ENCODE measurements at regions not wholly inside any gene's neighbourhood (a gene's known extent, or its start where the extent isn't known, plus 50 kb on each side); places are given as distances from the start of the nearest gene placed in this dataset.

DNA sequence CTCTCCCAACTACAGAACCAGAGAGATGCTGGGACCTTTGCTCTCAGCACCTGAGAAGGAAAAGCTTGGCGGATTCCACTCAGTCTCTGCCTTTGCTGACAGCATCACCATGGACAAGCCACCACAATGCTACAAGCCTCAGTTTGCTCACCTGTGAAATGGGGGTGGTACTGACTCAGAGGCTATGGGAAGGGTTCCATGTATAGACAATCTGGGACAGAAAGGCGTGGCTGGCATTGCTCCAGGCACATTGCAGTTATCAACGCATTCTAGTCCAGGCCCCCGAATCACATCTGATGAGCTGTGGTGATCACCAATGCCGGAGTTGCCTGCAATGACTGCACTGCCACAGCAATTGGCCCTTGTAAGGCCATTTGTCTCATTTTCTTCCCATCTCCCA is 72.6 kb downstream of the ISX start:
- ATAC-seq (ENCODE audit: low read depth in 2 of 2) = no peak
- Mint-ChIP-seq H3K9me3 (peaks cover 0 to 5% (median 0%) of the 10 kb centered on the region in 7 donors), H3K4me3 (no peak overlapping the region), H3K36me3 (no peaks in the 10 kb centered on the region), H3K27me3 (peaks cover 16 to 50% (median 35%) of the 10 kb centered on the region in 3 donors), H3K4me1 (no peaks in the 10 kb centered on the region), H3K27ac (no peak overlapping the region)
- DNase-seq = no peak

DNA sequence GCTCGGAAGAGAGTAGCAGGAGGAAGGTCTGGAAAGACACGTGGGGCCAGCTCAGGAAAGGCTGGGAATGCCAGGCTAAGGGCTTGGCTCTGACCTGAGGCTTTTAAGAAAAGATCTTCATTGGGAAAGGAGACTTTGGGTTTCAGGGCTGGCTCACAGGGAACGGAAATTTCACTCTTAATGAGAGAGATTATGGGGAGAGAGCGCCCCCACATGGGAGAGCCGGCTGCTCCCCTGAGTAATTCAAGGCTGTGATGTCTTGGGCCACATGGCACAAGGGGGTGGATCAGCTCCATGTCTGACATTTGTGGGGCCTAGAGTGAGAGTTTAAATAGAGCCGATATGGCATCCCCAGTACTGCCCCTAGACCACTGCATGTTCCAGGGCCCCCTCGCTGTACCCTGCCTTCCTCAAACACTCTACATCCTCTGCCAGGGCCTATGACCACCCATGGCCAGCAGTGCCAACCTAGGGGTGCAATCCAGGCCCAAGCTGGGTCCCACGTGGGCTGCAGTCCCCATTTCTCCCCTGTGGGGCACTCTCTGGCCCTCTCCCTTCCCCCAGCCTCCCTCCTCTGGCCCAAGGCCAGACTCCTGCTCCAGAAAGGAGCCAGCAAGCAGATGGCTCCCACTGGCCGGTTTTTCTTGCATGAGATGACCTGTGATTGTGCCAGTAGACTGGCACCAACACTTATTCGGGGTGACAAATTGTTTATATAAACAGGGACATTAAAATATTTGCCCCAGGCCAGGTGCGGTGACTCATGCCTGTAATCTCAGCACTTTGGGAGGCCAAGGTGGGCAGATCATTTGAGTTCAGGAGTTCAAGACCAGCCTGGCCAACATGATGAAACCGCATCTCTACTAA is 75.2 kb downstream of the ISX start:
- Mint-ChIP-seq H3K9me3 (peaks cover 0 to 5% (median 0%) of the 10 kb centered on the region in 7 donors), H3K27me3 (peaks cover 20 to 44% (median 30%) of the 10 kb centered on the region in 3 donors), H3K27ac (no peak overlapping the region), H3K4me3 (no peak overlapping the region), H3K36me3 (no peaks in the 10 kb centered on the region), H3K4me1 (no peaks in the 10 kb centered on the region)
- ATAC-seq (ENCODE audit: low read depth in 2 of 2) (no peak), DNase-seq (no peak)

DNA sequence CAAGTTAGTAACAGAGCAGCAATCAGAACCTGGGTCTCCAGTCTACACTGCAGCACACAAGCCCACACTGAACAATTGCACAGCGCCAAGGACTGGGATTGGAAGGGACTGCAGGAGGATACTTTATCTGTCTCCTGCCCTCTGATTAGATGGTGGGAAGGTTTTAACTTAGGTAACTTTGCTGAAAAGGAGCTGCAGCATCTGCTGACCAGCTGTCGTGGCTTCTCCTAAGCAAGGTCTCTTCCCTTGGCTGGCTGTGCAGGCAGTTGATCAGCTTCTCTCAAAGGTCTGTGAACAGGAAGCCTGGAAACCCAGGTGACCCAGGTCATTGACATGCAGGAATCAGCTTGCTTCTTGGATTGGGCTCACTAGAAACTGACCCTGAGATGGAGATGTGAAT is 82.4 kb downstream of the ISX start:
- peaks cover 0 to 8% (median 6%) of the 10 kb centered on the region in 3 donors for H3K4me1 Mint-ChIP-seq
- DNase-seq (no peak), ATAC-seq (ENCODE audit: low read depth in 2 of 2) (no peak)
- peaks cover 0 to under 1% (median 0%) of the 10 kb centered on the region in 7 donors for H3K9me3 Mint-ChIP-seq
- H3K36me3 Mint-ChIP-seq = no peaks in the 10 kb centered on the region
- peak overlapping the region in 1 of 6 donors; percentile 42 for H3K27ac Mint-ChIP-seq
- H3K4me3 Mint-ChIP-seq = no peak overlapping the region
- H3K27me3 Mint-ChIP-seq = peaks cover 44 to 62% (median 51%) of the 10 kb centered on the region in 3 donors

DNA sequence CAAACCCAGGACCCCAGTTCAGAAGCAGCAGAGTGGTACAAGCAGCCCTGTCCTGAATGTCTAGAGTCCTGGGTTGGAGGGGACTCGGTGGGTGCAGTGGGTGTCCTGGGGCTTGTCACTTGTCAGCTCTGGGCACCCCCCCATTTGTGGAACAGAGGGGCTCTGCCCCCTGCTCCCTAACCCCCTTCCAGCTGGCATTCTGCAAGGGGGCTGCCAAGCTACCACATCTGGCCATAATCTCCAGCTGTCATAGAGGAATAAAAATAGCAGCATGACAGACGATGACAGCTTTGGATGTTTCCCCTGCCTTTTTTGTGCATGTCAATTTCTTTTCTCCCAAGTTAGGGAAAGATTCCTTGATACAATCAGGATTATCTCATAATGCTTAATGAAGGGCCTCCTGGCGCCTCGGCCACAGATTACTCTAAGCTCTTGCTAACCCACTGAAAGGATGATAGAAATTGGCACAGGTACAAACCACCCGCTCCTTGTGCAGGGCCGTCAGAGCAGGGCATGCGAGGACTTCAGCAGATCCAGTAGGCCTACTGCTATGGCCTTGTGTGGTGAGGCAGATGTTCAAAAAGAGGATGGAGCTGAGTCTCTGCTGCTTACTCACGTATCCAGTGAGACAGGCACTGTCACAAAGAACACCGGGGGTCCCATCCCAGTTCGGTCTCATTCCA is 83.0 kb downstream of the ISX start:
- H3K27me3 Mint-ChIP-seq = peaks cover 46 to 64% (median 50%) of the 10 kb centered on the region in 3 donors
- peaks cover 0 to 8% (median 6%) of the 10 kb centered on the region in 3 donors for H3K4me1 Mint-ChIP-seq
- no peak for ATAC-seq (ENCODE audit: low read depth in 2 of 2)
- peak overlapping the region in 1 of 6 donors; percentile 39 for H3K27ac Mint-ChIP-seq
- no peak for DNase-seq
- H3K9me3 Mint-ChIP-seq = no peaks in the 10 kb centered on the region
- H3K4me3 Mint-ChIP-seq = no peak overlapping the region
- H3K36me3 Mint-ChIP-seq = no peaks in the 10 kb centered on the region

DNA sequence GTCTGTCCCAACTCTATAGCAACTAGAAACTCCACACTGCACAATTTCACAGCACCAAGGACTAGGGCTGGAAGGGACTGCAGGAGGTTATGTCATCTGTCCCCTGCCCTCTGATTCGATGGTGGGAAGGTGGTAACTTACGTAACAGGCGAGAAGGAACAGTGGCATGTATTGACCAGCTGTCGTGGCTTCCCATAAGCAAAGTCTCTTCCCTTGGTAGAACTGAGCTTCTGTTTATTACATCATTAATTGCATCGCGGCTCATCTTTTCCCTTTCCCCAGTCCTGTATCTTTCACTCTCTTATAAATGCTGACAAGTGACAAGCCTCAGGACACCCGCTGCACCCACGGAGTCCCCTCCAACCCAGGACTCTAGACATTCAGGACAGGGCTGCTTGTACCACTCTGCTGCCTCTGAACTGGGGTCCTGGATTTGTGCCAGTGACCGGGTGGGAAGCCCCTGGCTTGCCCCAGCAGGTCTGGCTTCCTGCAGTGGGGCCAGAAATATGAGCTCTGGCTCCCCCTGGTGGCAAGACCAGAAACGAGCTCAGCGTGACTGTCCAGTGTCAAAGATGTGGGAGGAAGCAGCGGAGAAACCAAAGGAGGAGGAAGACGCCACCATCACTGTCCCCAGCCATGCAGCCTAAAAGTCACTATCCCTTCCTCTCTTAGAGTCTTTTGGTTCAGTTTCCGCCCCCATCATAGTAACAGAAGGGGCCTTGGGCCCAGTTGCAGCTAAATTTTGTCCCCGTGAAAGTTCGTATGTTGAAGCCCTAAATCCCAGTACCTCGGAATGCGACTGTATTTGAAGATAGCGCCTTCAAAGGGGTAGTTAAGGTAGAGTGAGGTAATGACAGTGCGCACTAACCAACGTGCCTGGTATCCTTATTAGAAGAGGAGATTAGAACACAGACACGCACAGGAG is 84.5 kb downstream of the ISX start:
- peaks cover 47 to 66% (median 56%) of the 10 kb centered on the region in 3 donors for H3K27me3 Mint-ChIP-seq
- no peak overlapping the region for H3K27ac Mint-ChIP-seq
- ATAC-seq (ENCODE audit: low read depth in 2 of 2) (no peak), DNase-seq (peak; percentile 42)
- H3K4me1 Mint-ChIP-seq = peaks cover 0 to 8% (median 6%) of the 10 kb centered on the region in 3 donors
- no peaks in the 10 kb centered on the region for H3K36me3 Mint-ChIP-seq
- H3K4me3 Mint-ChIP-seq = peak overlapping the region in 1 of 8 donors; percentile 21
- H3K9me3 Mint-ChIP-seq = no peaks in the 10 kb centered on the region

DNA sequence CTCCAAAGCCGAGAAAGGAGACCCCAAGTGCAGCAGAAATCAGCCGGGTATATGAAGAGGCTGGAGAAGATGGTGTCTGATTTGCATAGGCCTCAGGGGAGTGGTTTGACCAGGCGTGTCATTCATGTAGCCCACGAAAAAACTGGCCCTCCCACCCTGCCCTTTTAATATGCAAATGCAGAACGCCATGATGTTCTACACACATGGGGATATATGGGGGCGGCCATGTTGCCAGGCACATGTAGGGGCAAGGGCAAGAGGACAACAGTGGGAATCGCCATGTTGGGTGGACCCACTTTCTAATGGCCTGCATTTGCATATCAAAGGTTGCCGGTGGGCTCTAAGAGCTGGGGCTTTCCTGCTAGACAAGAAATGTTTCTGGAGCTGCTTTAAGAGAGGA is 86.4 kb downstream of the ISX start:
- ATAC-seq (ENCODE audit: low read depth in 2 of 2) (no peak), DNase-seq (no peak)
- Mint-ChIP-seq H3K27me3 (peaks cover 54 to 78% (median 60%) of the 10 kb centered on the region in 3 donors), H3K4me1 (peaks cover 3 to 8% (median 6%) of the 10 kb centered on the region in 3 donors), H3K27ac (no peak overlapping the region), H3K9me3 (peaks cover 0 to 4% (median 0%) of the 10 kb centered on the region in 7 donors), H3K36me3 (peaks cover 0 to 6% of the 10 kb centered on the region in 2 donors), H3K4me3 (no peak overlapping the region)

DNA sequence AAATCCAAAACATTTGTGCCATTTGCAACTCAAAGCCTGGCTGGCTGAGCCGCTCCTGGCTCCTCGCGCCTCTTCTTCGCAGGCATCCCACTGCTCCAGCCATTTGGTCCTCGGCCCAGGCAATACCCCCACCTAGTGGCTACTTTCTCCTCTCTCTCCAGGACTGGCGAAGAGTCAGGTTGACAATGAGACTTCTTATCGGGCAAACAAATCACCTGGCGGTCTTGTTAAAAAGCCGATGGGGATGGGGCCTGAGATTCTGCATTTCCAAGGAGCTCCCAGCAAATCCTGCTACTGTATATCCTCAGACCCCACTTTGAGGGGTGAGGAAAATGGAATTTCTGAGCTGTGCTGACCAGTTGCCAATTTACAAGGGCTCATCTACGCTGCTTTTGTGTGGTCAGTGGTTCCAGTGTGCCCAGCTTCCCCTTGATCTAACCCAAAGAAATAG is 89.0 kb downstream of the ISX start:
- H3K27me3 Mint-ChIP-seq = peaks cover 62 to 68% (median 65%) of the 10 kb centered on the region in 3 donors
- DNase-seq = peak; percentile 7
- peaks cover 0 to 6% of the 10 kb centered on the region in 2 donors for H3K36me3 Mint-ChIP-seq
- peaks cover 0 to 4% (median 0%) of the 10 kb centered on the region in 7 donors for H3K9me3 Mint-ChIP-seq
- peaks cover 3 to 8% (median 6%) of the 10 kb centered on the region in 3 donors for H3K4me1 Mint-ChIP-seq
- no peak overlapping the region for H3K27ac Mint-ChIP-seq
- no peak for ATAC-seq (ENCODE audit: low read depth in 2 of 2)
- no peak overlapping the region for H3K4me3 Mint-ChIP-seq

DNA sequence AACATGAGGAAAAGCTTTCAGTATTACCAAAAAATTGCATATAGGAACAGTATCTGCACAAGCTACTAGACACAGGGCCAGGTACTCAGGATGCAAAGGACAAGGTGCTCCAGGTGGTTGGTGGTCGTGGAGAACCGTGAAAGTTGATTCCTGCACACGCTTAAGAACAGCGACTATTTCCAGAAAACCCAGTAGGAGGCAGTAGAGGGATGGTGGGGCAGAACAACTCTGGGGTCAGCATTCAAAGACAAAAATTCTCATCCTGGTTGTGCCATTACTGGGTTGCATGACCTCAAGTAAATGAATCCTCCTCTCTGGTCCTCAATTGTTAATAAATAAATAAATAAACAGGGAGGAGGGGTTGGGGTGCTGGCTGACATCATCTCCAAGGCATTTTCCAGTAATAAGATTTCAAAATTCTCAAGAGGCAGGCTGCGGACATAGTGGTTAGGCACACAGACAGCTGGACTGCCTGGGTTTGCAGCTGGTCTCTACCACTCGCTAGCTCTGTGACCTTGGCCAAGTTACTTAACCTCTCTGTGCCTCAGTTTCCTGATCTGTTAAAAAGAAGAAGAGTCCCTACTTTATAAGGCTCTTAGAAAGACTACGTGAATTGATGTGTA is 89.6 kb downstream of the ISX start:
- no peak for DNase-seq
- ATAC-seq (ENCODE audit: low read depth in 2 of 2) = no peak
- Mint-ChIP-seq H3K36me3 (peaks cover 0 to 6% of the 10 kb centered on the region in 2 donors), H3K4me3 (peak overlapping the region in 1 of 8 donors; percentile 25), H3K4me1 (peaks cover 2 to 4% (median 3%) of the 10 kb centered on the region in 3 donors), H3K9me3 (peaks cover 0 to 4% (median 0%) of the 10 kb centered on the region in 7 donors), H3K27ac (no peak overlapping the region), H3K27me3 (peaks cover 62 to 68% (median 66%) of the 10 kb centered on the region in 3 donors)

DNA sequence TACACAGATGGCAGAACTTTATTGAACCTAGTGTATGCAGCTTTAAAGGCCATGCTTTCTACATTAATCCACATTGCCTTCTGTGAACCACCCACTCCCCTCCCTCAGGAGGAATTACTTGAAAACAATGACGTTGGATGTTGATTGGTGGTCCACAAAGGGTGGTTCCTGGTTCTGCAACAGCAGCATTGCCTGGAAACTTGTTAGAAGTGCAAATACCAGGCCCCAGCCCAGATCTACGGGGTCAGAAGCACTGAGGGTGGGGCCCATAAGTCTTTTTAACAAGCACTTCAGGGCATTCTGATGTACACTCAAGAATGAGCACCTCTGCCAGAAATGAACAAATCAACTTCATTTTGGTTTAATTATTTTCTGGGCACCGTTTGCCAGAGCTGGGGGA is 91.0 kb downstream of the ISX start:
- Mint-ChIP-seq H3K27ac (no peak overlapping the region), H3K9me3 (peaks cover 0 to 4% (median 0%) of the 10 kb centered on the region in 7 donors), H3K36me3 (peaks cover 0 to 6% of the 10 kb centered on the region in 2 donors), H3K4me1 (peaks cover 0 to 3% (median 0%) of the 10 kb centered on the region in 3 donors), H3K4me3 (no peak overlapping the region), H3K27me3 (peaks cover 55 to 64% (median 58%) of the 10 kb centered on the region in 3 donors)
- DNase-seq (no peak), ATAC-seq (ENCODE audit: low read depth in 2 of 2) (no peak)

DNA sequence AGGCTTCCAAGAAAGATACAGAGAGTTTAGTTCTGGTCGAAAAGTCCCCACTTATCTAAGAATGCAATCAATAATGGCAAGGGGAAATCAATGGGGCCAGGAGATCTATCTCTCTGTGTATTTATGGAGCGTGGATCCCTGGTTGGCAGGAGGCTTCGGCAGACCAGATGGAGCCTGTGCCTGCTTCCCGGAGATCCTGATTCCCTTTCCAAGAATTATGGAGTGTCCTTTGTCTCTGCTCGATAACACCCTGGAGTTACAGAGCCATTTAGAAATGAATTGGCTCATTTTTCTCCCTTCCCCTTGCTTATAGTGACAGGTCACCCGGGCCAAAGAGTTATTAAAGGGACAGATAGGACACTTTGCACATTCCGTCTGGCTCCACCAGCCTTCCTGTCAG is 92.4 kb downstream of the ISX start:
- Mint-ChIP-seq H3K36me3 (peaks cover 0 to 6% of the 10 kb centered on the region in 2 donors), H3K9me3 (peaks cover 0 to 4% (median 0%) of the 10 kb centered on the region in 7 donors), H3K4me3 (no peak overlapping the region), H3K27me3 (peaks cover 51 to 62% (median 52%) of the 10 kb centered on the region in 3 donors), H3K27ac (no peak overlapping the region), H3K4me1 (peaks cover 0 to 3% (median 0%) of the 10 kb centered on the region in 3 donors)
- ATAC-seq (ENCODE audit: low read depth in 2 of 2) = no peak
- DNase-seq = no peak

DNA sequence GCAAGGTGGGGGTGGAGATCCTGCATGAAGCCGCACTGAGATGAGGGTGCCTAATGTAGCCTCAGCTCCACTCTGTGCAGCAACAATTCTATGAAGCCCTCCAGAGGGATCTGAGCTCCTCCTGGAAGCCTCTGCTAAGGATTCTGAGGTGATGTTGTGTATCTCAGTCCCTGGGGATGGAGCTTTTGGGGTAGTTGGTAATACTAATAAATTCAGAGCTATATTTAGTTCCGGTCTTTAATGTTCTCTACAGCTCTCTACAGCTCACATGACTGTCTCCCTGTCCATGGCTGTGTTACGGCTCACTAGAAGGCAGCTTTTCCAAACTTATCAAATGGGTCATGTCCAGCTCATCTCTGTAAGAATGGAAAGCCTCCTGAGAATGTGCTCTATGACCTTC is 93.4 kb downstream of the ISX start:
- H3K9me3 Mint-ChIP-seq = peaks cover 0 to 4% (median 1%) of the 10 kb centered on the region in 7 donors
- H3K36me3 Mint-ChIP-seq = peaks cover 0 to 6% of the 10 kb centered on the region in 2 donors
- DNase-seq (no peak), ATAC-seq (ENCODE audit: low read depth in 2 of 2) (no peak)
- peaks cover 53 to 67% (median 56%) of the 10 kb centered on the region in 3 donors for H3K27me3 Mint-ChIP-seq
- H3K4me3 Mint-ChIP-seq = no peak overlapping the region
- H3K4me1 Mint-ChIP-seq = peaks cover 0 to 3% (median 0%) of the 10 kb centered on the region in 3 donors
- H3K27ac Mint-ChIP-seq = peak overlapping the region in 1 of 6 donors; percentile 55

DNA sequence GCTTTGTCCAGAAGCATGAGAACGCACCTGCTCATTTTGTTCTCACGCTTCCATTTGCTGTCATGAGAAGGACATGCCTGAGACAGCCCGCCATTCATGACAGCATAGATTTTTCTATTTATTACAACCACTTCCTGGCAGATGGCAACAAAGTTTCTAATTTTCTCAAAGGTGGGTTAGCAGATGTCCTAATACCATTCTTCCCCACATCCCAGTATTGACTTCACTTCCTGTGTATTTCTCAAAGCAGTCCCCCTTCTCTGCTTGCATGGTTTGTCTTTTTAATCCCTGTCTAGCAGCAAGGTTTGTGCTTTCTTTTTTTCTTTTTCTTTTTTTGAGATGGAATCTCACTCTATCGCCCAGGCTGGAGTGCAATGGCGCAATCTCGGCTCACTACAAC is 94.3 kb downstream of the ISX start:
- H3K36me3 Mint-ChIP-seq = peaks cover 0 to 6% of the 10 kb centered on the region in 2 donors
- H3K9me3 Mint-ChIP-seq = peaks cover 0 to 6% (median 4%) of the 10 kb centered on the region in 7 donors
- peaks cover 0 to 3% (median 0%) of the 10 kb centered on the region in 3 donors for H3K4me1 Mint-ChIP-seq
- H3K27me3 Mint-ChIP-seq = peaks cover 50 to 70% (median 55%) of the 10 kb centered on the region in 3 donors
- no peak for DNase-seq
- no peak overlapping the region for H3K4me3 Mint-ChIP-seq
- no peak for ATAC-seq (ENCODE audit: low read depth in 2 of 2)
- H3K27ac Mint-ChIP-seq = no peak overlapping the region
